22Rv1 (cell line): ENCODE measurements at regions not wholly inside any gene's neighbourhood (a gene's known extent, or its start where the extent isn't known, plus 50 kb on each side); places are given as distances from the start of the nearest gene placed in this dataset.

Source experiments
- ZFX ChIP-seq: fragments of 450-650 bp; IDR thresholded peaks from 2 replicates; pipeline ENCODE4 v1.6.1; 2017; ENCODE audit warnings: antibody characterized with exemption, borderline replicate concordance
- TF ChIP-seq, protein P1 (sequence below): fragments of 450-650 bp; IDR thresholded peaks from 2 replicates; pipeline ENCODE4 v1.5.1; 2017; ENCODE audit warnings: mild to moderate bottlenecking

DNA sequence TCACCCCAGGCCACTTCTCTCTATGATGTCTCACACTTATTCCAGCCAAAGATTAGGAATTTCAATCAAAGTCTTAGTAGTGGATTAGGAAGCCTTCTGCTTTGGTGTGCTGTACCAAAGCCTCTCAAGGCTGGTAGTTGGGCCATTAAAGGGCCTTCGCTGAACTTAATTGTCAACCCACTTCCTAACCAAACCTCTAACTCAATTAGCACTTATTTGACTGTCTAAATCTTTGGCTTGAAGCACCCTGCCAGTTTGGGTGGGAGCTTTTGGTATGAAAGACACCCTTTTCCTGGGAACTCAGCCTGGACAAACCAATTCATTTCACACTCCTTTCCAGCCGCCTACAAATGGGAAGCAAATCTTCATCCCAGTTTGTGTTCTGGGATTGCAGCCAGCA lies 81.5 kb downstream of the BMP2 start:
- TF ChIP-seq, protein P1, sequence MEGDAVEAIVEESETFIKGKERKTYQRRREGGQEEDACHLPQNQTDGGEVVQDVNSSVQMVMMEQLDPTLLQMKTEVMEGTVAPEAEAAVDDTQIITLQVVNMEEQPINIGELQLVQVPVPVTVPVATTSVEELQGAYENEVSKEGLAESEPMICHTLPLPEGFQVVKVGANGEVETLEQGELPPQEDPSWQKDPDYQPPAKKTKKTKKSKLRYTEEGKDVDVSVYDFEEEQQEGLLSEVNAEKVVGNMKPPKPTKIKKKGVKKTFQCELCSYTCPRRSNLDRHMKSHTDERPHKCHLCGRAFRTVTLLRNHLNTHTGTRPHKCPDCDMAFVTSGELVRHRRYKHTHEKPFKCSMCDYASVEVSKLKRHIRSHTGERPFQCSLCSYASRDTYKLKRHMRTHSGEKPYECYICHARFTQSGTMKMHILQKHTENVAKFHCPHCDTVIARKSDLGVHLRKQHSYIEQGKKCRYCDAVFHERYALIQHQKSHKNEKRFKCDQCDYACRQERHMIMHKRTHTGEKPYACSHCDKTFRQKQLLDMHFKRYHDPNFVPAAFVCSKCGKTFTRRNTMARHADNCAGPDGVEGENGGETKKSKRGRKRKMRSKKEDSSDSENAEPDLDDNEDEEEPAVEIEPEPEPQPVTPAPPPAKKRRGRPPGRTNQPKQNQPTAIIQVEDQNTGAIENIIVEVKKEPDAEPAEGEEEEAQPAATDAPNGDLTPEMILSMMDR, result no peak
- no peak for TF ChIP-seq ZFX
